GM19238 (cell line): ENCODE measurements at regions not wholly inside any gene's neighbourhood (a gene's known extent, or its start where the extent isn't known, plus 50 kb on each side); places are given as distances from the start of the nearest gene placed in this dataset.
"Not testable (repeated sequence)": the region's sequence is repeated elsewhere in the genome, so short reads cannot be mapped to it uniquely, and the experiment has no call there.

ENCODE experiments used
- DNase-seq: peaks from one replicate; pipeline ENCODE4 v3.0.0; 2011; ENCODE audit warnings: low spot score; ENCODE audit not compliant: insufficient read length

DNA sequence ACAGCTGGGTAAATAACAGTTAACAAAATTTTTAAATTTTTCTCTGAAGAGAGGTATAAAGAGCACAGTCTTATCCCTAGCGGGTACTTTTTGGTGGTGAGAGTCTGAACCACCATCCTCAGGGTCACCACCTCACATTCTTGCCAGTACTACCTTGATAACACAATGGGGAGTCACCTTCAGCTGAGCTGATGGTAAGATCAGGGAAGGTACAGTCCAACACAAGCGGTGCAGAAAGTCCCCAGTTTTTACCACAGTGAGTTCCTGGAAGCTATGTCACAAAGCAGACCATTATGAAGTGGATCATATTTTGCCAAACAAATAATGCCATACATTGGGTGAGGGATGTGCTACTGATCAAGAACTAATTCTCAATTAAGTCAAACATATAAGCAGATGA is 176.9 kb downstream of the FASLG start:
- no peak for DNase-seq

DNA sequence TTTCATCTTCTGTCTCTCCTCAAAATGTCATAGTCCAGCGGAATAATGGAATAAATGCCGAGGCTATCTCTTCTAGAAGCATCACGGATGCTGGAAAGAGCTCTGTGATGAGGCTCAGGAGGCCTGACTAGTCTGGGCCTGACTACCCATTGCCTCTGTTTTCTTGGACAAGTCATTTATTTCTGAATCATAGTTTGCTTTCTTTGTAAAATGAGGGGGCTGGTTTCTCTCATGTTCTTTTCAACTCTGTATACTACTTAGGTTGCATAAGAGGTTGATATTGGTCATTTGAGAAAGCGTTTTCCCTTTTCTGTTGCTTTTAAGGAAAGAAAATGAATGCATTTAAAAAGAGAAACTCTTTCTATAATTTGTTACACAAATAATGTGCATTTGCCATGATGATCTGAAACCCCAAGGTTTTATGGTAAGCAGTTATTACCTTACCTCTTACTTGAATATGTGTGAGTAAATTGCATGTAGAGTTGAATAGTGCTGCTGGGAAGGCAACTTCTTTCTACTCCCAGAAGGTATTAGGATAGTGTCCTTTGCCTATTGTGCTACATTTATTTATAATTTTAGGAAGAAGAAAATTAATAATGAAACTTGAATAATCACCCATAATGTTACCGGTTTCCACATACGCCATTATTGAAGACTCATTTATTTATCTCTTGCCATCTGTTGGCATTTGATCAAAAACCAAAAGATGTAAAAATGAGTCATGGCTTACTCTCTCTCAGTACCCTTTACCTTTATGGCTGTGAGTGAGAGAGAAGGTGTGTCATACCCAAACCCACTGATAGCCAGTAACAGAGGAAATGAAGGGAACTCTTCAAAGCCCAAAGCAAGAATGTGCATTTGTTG is 179.1 kb downstream of the FASLG start:
- no peak for DNase-seq

DNA sequence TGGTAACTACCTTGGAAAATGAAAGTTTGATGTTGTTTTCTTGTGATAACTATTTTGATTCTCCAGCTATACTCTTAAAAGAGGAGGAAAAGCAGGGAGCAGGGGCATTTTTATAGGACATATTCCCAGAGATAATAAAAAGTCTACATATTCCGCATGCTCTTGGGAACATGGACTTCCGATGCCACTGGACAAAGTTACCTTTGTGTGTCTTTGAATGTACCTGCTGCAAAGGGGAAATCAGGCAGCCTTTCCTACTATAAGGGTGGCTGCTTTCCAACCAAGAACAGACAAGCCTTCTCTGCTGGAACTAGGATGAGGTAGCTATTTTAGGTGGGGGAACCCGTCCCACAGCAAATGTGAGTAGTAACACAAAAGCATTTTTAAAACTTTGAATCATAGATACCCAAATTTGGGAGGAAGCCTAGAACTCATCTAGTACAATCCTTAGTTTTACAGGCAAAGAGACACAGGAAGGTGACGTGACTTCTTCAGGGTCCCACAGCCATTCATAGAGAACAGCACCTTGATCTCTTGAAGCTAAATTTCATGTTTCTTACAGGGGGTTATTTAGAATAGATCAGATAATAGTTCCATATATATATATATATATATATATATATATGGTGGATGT is 179.9 kb downstream of the FASLG start:
- no peak for DNase-seq

DNA sequence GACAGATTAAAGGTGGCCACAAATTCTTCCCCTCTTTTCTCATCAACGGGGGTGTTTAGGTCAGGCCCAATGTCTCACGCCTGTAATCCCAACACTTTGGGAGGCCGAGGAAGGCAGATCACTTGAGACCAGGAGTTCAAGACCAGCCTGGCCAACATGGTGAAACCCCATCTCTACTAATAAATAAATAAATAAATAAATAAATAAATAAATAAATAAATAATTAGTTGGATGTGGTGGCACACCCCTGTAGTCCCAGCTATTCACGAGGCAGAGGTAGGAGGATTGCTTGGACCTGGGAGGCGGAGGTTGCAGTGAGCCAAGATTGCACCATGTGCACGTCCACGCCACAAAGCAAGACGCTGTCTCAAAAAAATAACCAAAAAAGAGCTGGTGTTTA is 180.7 kb downstream of the FASLG start:
- DNase-seq = not testable (repeated sequence)

DNA sequence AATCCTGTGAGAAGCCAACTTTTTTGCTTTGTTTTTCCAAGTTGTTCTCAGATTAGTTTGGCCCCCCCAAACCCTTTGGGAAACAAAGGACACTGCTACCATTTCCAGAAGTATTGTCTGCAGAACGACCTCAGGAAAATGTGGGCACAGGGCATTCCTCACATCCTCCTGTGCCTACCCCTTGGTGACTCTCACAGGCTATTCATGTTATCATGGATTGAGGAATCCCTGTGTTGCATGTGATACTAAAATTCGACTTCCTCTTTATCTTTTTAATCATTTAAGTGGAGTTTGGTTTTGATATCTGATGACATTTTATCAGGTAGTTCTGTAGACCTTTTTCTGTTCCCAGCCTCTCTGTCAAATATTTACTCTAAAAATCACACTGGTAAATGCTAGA is 184.5 kb downstream of the FASLG start:
- no peak for DNase-seq

DNA sequence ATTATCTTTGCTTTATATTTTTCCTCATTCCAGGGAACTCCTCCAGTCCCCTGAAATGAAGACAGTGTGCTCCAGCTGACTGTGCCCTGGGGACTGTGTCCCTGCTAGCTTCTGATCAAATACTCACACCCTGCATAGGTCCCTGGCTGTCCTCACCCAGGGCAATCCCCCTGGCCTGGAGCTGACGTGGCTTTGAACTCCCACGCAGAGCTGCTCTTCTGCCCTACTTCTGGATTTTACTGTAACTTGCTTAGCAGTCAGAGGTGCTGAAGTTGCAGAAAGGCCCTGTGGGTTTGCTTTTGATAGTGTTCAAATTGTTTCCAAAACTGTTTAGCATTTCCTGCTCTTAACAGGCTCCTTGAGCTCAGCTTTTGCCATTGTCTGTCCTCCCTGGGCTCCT is 186.5 kb downstream of the FASLG start:
- DNase-seq = no peak

DNA sequence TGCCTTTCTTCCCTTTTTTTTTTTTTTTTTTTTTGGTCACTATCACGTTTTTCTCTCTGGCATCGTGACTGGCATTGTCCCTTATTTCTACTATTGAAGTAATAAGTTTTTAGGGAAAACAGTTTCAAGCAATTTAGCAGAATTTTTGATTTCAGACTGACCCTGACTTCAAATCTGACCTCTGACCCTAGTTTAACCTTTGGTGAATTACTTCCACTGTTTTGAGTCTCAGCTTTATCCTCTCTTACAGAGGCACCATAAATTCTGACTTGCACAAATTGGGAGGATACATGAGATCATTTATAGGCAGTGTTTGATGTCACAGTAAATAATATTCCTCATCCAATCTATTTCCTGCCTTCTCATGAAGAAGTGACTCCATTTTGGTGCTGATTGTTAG is 187.0 kb downstream of the FASLG start:
- no peak for DNase-seq

DNA sequence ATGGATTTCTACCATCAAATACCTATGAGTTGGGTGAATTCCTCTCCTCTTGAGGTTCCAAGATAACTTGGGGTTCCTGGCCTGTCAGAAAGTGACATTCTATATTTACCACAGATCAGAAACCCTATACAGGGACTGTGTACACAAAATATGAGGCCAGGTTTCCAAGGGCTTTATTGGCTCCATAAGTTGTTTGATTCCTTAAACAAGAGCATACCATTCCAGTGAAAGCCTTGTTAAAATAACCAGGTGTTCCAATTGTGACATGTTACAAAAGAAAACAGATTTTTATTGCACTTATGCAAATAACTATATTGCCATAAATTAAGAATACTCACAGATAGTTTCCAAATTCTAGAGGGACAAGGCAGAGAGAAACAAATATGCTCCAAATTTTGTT is 188.9 kb downstream of the FASLG start:
- DNase-seq = not testable (repeated sequence)

DNA sequence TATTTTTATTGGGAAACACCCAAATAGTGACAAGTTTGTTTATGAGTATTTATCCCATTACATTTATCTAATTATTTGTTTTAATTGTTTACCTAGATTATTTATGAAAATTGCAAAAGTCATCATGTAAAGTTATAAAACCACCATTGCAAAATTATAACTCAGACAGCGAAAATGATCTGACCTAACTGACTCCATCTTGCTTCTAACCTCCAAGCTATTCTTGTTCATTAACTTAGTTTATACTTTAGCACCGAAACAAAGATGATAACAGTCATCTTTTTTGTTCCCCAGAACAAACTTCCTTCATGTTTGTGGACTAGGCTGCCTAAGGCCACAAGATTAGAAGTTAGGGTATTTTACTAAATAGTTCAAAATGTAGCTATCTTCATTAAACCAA is 190.8 kb downstream of the FASLG start:
- DNase-seq = no peak

DNA sequence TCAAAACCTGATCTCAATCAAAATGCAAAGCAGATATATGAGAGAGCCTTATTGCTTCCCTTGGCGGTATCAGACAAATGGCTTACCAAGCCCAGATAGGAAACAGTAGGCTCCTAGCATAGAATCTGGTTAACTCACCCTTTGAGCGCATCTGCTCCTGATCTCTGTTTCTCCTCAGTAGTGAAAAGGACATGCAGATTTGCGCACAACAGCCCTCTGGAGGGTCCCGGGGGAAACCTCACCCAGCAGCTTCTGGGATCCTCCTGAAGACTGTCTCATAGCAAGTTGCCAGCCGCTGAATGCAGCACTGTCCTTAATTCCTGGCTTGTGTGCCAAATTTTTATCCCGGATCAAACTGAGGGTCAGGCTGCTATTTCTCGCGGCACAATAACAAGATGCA is 192.2 kb downstream of the FASLG start:
- no peak for DNase-seq

DNA sequence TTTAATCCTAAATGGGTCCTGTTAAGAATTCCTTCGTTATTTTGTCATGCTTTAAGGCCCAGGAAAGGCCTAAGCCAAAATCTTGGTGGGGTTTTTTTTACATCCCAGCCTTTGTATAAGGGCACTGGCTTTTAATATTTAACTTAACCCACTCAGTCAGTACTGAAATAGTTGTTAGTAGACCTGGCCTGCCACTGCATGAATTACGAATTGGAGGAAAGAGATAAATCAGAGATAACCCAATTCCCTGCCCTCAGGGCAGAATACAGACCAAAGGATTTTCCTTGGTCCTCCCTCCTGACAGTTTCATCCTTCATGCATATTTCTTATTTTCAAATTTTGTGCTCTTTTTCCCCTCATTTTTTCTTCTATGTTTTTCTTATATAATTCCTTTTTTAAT is 193.0 kb downstream of the FASLG start:
- no peak for DNase-seq

DNA sequence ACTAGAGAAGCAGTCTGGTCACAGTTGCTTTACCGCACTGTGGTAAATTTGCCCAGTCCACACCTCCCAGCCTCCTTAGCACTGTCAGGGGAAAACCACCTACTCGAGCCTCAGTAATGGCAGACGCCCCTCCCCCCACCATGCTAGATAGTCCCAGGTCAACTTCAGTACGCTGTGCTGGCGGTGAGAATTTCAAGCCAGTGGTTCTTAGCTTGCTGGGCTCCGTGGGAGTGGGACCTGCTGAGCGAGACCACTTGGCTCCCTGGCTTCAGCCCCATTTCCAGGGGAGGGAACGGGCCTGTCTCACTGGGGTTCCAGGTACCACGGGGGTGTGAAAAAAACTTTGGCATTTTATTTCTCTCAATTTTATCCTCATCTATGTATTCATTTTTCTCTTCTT is 194.8 kb downstream of the TNFSF18 start:
- DNase-seq = not testable (repeated sequence)

DNA sequence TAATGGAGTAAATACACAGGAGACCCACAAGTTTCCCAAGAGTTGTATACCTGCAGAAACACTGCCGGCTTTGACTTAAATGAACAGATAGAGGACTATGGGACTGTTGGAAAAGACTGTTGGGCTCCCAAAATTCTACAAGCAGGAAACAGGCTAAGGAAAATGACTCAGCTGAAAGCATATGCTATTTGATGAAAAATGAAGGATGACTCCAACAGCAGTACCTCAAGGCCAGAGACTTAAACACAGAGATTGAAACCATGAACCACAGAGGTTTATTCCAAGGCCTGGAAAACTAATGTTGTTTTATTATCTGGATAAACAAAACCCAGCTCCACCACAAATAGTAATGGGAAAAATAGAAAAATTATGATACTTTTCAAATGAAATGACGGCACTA is 187.7 kb downstream of the TNFSF18 start:
- DNase-seq = no peak

DNA sequence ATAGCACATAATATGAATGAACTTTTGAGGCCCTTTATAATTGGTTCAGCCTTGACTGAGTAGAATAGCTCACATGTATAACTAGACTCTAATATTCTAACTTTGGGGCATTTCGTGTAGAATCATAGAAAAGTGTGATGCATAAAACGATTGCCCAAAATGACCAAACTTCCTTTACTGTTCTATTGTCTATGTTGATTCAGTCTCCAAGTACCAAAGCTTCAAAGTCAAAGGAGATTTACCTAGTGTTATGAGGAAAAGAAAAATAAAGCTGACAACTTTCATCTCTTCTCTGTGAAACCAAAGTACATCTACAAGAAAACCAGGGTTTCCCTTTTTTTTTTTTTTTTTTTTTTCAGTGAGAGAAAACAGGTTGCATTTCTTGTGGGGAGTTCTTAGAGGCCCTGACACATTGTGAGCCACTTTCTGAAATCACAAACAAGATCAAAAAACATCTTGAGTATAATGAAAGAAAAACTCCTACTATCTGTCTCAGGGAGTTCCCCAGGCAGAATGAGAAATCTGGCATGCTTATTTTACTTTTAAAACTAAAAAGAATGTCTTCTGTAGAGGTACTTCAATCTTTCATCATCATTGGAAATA is 183.4 kb downstream of the TNFSF18 start:
- DNase-seq = no peak

DNA sequence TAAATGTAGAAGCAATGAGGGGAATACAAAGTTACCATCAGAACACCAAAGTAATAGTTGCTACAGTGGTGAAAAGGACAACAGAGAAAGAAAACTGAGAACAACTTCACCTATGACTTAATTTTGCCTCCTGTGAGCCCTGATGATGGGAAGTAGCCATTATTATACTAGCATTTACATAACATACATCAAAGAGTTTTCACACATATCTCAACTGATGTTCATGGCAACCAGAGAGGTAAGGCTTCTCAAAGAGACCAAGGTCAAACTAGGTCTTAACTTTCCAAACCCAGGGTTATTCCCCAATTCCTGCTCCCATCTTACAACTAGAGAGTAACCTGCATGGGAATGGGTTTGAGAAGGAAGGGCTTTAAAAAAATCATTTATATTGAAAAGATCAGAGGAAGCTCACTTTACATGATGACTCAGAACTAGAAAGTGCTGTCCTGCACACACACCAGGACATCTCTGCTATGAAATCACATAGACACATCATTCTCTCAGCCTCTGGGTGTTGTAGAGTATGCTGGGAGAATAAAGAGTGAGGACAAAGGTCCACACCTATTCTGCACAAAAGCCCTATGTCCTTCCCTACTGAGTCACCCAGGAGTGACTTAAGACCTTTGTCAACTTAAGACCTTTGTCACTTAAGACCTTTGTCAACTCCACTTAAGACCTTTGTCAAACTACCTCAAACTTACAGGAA is 179.7 kb downstream of the TNFSF18 start:
- DNase-seq = no peak

DNA sequence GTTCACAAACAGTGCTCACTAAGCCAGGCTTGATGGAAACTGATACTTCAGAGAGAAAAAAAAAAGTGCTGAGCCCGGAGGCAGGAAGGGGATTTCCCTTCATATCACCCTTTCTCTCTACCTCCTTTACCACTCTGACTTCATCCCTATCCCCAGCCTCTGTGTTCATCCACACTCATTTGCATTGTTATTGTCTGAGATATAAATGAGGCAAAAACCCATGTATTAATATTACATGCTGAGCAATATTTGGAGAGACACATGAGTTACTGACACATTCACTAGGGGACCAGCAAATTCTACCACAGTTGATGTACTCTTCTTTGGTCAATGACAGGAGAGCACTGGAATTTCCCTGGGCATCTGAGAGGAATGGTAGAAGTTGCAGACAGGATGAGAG is 175.8 kb downstream of the TNFSF18 start:
- DNase-seq = no peak

DNA sequence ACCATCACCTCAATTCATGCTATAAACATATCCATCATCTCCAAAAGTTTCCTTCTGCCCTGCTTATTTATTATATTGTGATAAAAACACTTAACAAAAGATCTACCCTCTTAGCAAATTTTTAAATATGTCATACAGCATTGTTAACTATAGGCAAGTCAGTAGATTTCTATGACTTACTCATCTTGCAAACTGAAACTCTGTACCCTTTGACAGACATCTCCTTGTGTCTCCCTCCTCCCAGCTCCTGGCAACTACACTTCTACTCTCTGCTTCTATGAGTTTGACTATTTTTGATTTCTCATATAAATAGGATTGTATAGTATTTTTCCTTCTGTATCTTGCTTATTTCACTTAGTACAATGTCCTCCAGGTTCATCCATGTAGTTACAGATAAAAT is 174.8 kb downstream of the TNFSF18 start:
- DNase-seq = no peak

DNA sequence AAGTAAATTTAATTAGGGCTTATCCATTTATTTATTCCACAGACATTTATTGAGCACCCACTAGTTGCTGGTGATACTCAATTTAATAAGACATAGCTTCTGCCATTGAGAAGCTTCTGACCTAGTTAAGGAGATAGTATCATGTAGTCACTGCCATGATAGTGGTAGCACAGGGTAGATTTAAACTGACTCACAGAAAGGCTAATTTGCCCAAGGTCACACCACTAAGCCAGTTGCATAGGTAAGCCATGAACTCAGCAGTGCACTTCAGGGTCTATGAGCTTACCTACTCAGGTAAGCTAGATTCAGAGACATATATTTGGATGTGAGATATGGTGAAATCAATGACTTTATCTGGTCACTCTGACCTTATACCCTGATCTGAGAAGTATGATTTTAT is 168.4 kb downstream of the TNFSF18 start:
- no peak for DNase-seq

DNA sequence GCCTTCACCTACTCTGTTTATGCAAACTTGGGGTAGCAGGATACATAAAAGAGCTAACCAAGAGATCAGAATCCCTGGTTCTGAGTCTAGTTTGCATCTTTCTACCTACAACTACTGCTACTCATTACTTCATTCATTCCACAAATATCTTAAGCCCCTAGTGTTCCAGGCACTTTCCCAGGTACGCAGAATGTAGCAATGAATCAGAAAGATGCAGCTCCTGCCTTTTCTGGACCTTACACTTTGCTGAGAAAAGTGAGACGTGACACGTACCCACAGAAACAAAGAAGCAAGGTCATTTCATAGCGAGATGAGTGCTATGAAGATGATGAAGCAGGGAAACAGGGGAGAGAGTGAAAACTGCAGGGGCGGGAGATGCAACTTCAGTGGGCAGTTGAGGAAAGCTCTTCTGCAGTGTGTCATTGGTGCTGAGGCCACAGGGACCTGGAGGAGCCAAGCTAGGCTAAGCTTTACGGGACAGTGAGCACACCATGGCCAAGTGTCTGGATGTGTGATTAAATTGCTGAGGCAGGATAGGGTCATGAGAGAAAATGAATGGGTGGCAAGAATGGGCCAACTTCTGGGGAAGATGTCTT is 167.9 kb downstream of the TNFSF18 start:
- DNase-seq = no peak

DNA sequence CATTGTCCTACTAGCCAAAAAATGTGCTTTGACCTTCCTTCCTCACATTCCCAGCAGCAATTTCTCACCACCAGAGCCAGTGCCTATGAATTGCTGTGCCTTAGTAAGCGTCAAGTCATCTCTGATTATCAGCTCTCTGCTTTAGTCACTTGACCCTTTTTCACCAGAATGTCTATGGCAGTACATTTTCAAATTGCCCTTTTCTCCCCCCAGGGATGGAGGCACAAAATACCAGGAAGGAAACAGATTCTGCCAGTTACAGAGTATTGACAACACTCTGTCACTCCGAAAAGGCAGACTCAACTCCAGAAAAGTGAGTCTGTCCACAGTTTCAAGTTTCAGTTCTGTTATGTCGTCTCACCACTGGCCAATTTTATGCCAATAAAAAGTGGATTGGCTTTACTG is 167.4 kb downstream of the TNFSF18 start:
- DNase-seq = no peak

DNA sequence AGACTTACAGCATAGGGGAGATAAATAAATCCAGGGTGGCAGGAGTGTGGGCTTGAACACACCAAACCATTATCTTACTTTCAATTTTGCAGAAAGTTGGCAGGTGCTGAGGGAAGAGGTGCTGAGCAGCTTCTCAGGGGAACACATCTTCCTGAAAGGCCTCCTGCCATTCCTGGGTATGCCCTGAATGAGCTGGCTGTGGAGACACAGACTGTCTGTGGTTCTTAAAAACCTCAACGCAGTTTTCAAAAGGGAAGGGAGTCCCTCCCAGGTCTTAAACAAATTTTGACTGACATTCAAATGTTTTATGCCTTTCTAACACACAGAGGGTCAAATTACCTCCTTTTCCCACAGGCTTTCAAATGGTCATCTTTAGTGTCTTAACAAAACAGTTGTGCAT is 166.9 kb downstream of the TNFSF18 start:
- DNase-seq = no peak

DNA sequence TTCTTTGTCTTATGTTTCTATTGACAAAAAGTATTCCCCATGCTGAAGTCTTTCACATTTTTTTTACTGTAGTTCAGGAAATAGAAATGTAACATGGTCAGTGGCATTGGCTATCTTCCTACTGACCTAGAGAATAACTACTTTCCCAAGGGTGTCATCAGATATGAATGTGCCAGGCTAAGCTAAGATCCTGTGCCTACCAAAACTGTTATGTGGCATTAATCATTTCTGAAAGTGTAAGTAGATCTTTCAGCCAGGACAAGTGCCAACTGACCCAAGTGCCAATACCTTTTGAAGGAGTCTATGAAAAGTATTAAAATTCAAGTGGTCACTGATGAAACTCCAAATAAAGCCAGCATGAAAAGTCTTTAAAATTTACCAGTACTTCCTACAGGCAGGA is 165.3 kb downstream of the TNFSF18 start:
- no peak for DNase-seq
